ENCODE measurements at regions not wholly inside any gene's neighbourhood (a gene's known extent, or its start where the extent isn't known, plus 50 kb on each side); places are given as distances from the start of the nearest gene placed in this dataset.
A peak's percentile ranks its signal among the peaks of the same experiment; 100 is the strongest.
"Not testable (repeated sequence)": the region's sequence is repeated elsewhere in the genome, so short reads cannot be mapped to it uniquely, and the experiment has no call there.

DNA sequence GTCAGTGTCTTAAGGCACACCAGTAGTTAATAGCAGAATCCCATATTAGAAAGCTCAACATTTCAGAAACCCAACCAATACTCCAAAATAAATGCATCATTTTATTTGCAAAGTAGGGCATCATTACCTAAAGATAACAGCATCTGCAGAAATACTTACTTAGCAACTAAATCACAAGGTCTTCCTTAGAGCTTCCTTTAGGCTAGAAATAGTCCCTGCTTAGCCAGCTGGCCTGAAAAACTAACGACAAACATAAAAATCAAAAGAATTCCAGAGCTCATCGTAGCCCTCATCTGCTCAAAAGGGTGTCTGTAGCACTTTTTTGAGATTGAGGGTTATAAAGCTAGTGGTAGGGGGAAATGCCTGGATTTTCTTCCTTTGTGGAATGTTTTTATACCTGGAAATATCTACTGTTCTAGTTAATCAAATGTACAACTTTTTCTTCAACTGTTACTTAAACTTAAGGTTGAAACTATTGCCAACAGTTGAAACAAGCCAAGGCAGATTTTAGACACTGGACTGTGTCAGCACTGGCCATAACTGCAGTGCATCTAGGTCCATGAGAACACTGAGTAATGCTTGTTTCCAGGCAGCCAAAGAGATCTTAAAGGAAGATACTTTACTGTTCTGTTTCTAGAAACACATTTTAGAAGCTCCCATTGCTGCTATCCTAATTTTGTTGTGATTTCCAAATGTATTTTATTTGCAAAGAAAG, 129.4 kb upstream of the RASA1 start:
- no peaks in the 10 kb centered on the region for H3K9me3 Mint-ChIP-seq
- H3K79me2 ChIP-seq (ENCODE audit: low read depth): no peaks in the 10 kb centered on the region
- no peaks in the 10 kb centered on the region for H3K9me3 ChIP-seq (ENCODE audit: low read depth)
- no peak overlapping the region for H3K27ac ChIP-seq
- no peak overlapping the region for H3K4me3 Mint-ChIP-seq
- no peaks in the 10 kb centered on the region for H3K36me3 ChIP-seq
- no peak for DNase-seq (ENCODE audit: low spot score)
- no peaks in the 10 kb centered on the region for H3F3A ChIP-seq (ENCODE audit: low read depth)
- H3K4me1 ChIP-seq: no peaks in the 10 kb centered on the region
- H3K4me3 ChIP-seq: no peak overlapping the region
- no peaks in the 10 kb centered on the region for H3K36me3 Mint-ChIP-seq
- H3K4me2 ChIP-seq: no peak overlapping the region
- H3K9ac ChIP-seq: no peak overlapping the region
- peaks cover 10% of the 10 kb centered on the region for H3K4me1 Mint-ChIP-seq
- H3K27me3 Mint-ChIP-seq (ENCODE audit: insufficient read depth, low read depth): no peaks in the 10 kb centered on the region
- H3K27me3 ChIP-seq: no peaks in the 10 kb centered on the region
- H4K20me1 ChIP-seq (ENCODE audit: low read depth): no peaks in the 10 kb centered on the region
- TF ChIP-seq, protein P1, sequence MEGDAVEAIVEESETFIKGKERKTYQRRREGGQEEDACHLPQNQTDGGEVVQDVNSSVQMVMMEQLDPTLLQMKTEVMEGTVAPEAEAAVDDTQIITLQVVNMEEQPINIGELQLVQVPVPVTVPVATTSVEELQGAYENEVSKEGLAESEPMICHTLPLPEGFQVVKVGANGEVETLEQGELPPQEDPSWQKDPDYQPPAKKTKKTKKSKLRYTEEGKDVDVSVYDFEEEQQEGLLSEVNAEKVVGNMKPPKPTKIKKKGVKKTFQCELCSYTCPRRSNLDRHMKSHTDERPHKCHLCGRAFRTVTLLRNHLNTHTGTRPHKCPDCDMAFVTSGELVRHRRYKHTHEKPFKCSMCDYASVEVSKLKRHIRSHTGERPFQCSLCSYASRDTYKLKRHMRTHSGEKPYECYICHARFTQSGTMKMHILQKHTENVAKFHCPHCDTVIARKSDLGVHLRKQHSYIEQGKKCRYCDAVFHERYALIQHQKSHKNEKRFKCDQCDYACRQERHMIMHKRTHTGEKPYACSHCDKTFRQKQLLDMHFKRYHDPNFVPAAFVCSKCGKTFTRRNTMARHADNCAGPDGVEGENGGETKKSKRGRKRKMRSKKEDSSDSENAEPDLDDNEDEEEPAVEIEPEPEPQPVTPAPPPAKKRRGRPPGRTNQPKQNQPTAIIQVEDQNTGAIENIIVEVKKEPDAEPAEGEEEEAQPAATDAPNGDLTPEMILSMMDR (IDR thresholded peaks at IDR 0.05): no peak
- TF ChIP-seq EZH2 (IDR thresholded peaks at IDR 0.05): no peak
- no peak for TF ChIP-seq EZH2phosphoT487 (IDR thresholded peaks at IDR 0.05)
- no peak overlapping the region for H3K27ac Mint-ChIP-seq
- H2AFZ ChIP-seq (replicated peaks): peak overlapping the region; percentile 4

DNA sequence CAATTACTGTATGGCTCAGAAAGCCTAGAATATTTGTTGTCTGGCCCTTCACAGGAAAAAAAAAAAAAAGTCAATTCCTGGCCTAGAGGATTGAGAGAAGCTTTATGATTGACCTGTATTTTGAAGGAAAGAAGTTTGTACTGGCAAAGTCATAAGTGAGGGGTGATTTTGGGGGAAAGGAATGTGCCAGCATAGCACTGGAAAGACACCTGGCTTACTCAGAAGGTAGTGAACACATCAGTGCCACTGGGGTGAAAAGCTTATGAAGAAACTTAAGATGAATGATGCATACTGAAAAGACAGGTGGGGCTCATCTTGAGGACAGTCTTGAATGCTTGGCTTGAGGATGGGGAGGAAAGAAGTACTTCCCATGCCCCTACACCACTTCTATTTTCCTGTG, 127.9 kb upstream of the RASA1 start:
- Histone ChIP-seq H3K27ac (no peak overlapping the region), H3K36me3 (no peaks in the 10 kb centered on the region), H3K4me2 (no peak overlapping the region), H3F3A (ENCODE audit: low read depth) (no peaks in the 10 kb centered on the region), H3K4me1 (no peaks in the 10 kb centered on the region), H3K9me3 (ENCODE audit: low read depth) (no peaks in the 10 kb centered on the region), H3K4me3 (no peak overlapping the region), H3K9ac (no peak overlapping the region), H3K27me3 (no peaks in the 10 kb centered on the region), H4K20me1 (ENCODE audit: low read depth) (no peaks in the 10 kb centered on the region), H3K79me2 (ENCODE audit: low read depth) (no peaks in the 10 kb centered on the region), H2AFZ (replicated peaks) (peak overlapping the region; percentile 10)
- no peaks in the 10 kb centered on the region for H3K36me3 Mint-ChIP-seq
- H3K4me1 Mint-ChIP-seq: peaks cover 10% of the 10 kb centered on the region
- no peaks in the 10 kb centered on the region for H3K9me3 Mint-ChIP-seq
- DNase-seq (ENCODE audit: low spot score): no peak
- TF ChIP-seq EZH2 (IDR thresholded peaks at IDR 0.05): no peak
- TF ChIP-seq, protein P1 (IDR thresholded peaks at IDR 0.05): no peak
- TF ChIP-seq EZH2phosphoT487 (IDR thresholded peaks at IDR 0.05): no peak
- no peak overlapping the region for H3K4me3 Mint-ChIP-seq
- H3K27ac Mint-ChIP-seq: no peak overlapping the region
- H3K27me3 Mint-ChIP-seq (ENCODE audit: insufficient read depth, low read depth): peaks cover 2% of the 10 kb centered on the region

DNA sequence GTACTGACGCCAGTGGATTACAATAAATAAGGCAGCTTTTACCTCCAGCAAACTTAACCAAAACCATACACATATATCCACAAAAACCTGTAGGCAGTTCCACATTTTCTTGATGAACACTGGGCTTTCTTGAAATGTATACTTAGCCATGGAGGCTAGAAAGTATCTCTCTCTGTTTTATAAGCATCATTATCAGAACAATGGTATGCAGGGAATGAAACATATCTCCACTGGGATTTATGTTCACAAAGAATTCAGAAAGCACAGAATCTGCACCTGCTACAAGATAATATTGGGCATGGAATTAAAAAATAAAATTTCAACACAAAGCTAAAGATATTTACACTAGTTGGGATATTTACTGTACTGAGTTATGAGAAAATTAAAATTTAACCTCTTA, 126.1 kb upstream of the RASA1 start:
- Histone ChIP-seq H3K9ac (no peak overlapping the region), H3K36me3 (no peaks in the 10 kb centered on the region), H4K20me1 (ENCODE audit: low read depth) (no peaks in the 10 kb centered on the region), H3K79me2 (ENCODE audit: low read depth) (no peaks in the 10 kb centered on the region), H3K27ac (no peak overlapping the region), H3K9me3 (ENCODE audit: low read depth) (no peaks in the 10 kb centered on the region), H3K4me1 (no peaks in the 10 kb centered on the region), H3K4me2 (no peak overlapping the region), H3F3A (ENCODE audit: low read depth) (no peaks in the 10 kb centered on the region), H3K27me3 (no peaks in the 10 kb centered on the region), H3K4me3 (no peak overlapping the region), H2AFZ (replicated peaks) (no peak overlapping the region)
- no peak overlapping the region for H3K4me3 Mint-ChIP-seq
- peaks cover 2% of the 10 kb centered on the region for H3K27me3 Mint-ChIP-seq (ENCODE audit: insufficient read depth, low read depth)
- no peak for TF ChIP-seq EZH2 (IDR thresholded peaks at IDR 0.05)
- TF ChIP-seq, protein P1 (IDR thresholded peaks at IDR 0.05): no peak
- TF ChIP-seq EZH2phosphoT487 (IDR thresholded peaks at IDR 0.05): no peak
- no peak overlapping the region for H3K27ac Mint-ChIP-seq
- H3K9me3 Mint-ChIP-seq: no peaks in the 10 kb centered on the region
- DNase-seq (ENCODE audit: low spot score): no peak
- H3K4me1 Mint-ChIP-seq: peaks cover 10% of the 10 kb centered on the region
- no peaks in the 10 kb centered on the region for H3K36me3 Mint-ChIP-seq

DNA sequence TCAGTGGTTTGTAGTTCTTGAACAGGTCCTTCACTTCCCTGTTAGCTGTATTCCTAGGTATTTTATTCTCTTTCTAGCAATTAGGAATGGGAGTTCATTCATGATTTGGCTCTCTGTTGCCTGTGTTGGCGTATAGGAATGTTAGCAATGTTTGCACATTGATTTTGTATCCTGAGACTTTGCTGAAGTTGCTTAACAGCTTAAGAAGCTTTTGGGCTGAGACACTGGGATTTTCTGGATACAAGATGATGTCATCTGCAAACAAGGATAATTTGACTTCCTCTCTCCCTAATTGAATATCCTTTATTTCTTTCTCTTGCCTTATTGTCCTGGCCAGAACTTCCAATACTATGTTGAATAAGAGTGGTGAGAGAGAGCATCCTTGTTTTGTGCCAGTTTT, 121.8 kb upstream of the RASA1 start:
- H3K9me3 ChIP-seq (ENCODE audit: low read depth); H3K4me2 ChIP-seq; H3K9ac ChIP-seq; DNase-seq (ENCODE audit: low spot score); H3F3A ChIP-seq (ENCODE audit: low read depth); H3K27ac ChIP-seq; H3K4me3 Mint-ChIP-seq; H2AFZ ChIP-seq (replicated peaks); H3K27me3 ChIP-seq; H3K4me1 Mint-ChIP-seq; H3K79me2 ChIP-seq (ENCODE audit: low read depth); H3K27ac Mint-ChIP-seq; H3K27me3 Mint-ChIP-seq (ENCODE audit: insufficient read depth, low read depth); H3K36me3 ChIP-seq; H3K4me1 ChIP-seq; H4K20me1 ChIP-seq (ENCODE audit: low read depth); H3K9me3 Mint-ChIP-seq; H3K4me3 ChIP-seq; H3K36me3 Mint-ChIP-seq: not testable (repeated sequence)
